SKM-1 (cell line): ENCODE measurements at regions not wholly inside any gene's neighbourhood (a gene's known extent, or its start where the extent isn't known, plus 50 kb on each side); places are given as distances from the start of the nearest gene placed in this dataset.
"Not testable (repeated sequence)": the region's sequence is repeated elsewhere in the genome, so short reads cannot be mapped to it uniquely, and the experiment has no call there.

ENCODE experiments used
- DNase-seq: peaks from one replicate; lab custom pipeline; 2025; ENCODE audit not compliant: unreplicated experiment; lab: John Stamatoyannopoulos, UW

GRCh38 chr15:36161108-36161507 lies 418.3 kb upstream of the CDIN1 start:
- no peak for DNase-seq

GRCh38 chr15:36161771-36162212 lies 417.6 kb upstream of the CDIN1 start:
- DNase-seq = no peak

- DNase-seq = not testable (repeated sequence)
These were observed 415.4 kb upstream of the CDIN1 start for GRCh38 chr15:36163983-36164382.

- DNase-seq = no peak
These were observed 406.5 kb upstream of the CDIN1 start for GRCh38 chr15:36172955-36173354.

- DNase-seq = no peak
These were observed 404.2 kb upstream of the CDIN1 start for GRCh38 chr15:36175186-36175740.

GRCh38 chr15:36175741-36176291 lies 403.6 kb upstream of the CDIN1 start:
- no peak for DNase-seq

GRCh38 chr15:36177590-36178302 lies 401.7 kb upstream of the CDIN1 start:
- no peak for DNase-seq

- no peak for DNase-seq
These were observed 401.2 kb upstream of the CDIN1 start for GRCh38 chr15:36178303-36178633.

- no peak for DNase-seq
These were observed 396.2 kb upstream of the CDIN1 start for GRCh38 chr15:36183201-36183600.

GRCh38 chr15:36185438-36185837 lies 394.0 kb upstream of the CDIN1 start:
- no peak for DNase-seq

- DNase-seq = no peak
These were observed 393.6 kb upstream of the CDIN1 start for GRCh38 chr15:36185845-36186244.

GRCh38 chr15:36186376-36186775 lies 393.1 kb upstream of the CDIN1 start:
- no peak for DNase-seq

GRCh38 chr15:36191459-36191858 lies 388.0 kb upstream of the CDIN1 start:
- no peak for DNase-seq

- not testable (repeated sequence) for DNase-seq
These were observed 383.9 kb upstream of the CDIN1 start for GRCh38 chr15:36195361-36196007.

- DNase-seq = no peak
These were observed 370.4 kb upstream of the CDIN1 start for GRCh38 chr15:36208868-36209582.

- DNase-seq = no peak
These were observed 369.0 kb upstream of the CDIN1 start for GRCh38 chr15:36210426-36210825.

- no peak for DNase-seq
These were observed 361.1 kb upstream of the CDIN1 start for GRCh38 chr15:36218322-36218721.

GRCh38 chr15:36218991-36219390 lies 360.4 kb upstream of the CDIN1 start:
- no peak for DNase-seq

- no peak for DNase-seq
These were observed 357.4 kb upstream of the CDIN1 start for GRCh38 chr15:36221992-36222391.

GRCh38 chr15:36230776-36231175 lies 348.6 kb upstream of the CDIN1 start:
- DNase-seq = no peak

- DNase-seq = no peak
These were observed 346.9 kb upstream of the CDIN1 start for GRCh38 chr15:36232491-36232890.

- no peak for DNase-seq
These were observed 344.7 kb upstream of the CDIN1 start for GRCh38 chr15:36234743-36235142.
